HG02798 (cell line): ENCODE measurements at regions not wholly inside any gene's neighbourhood (a gene's known extent, or its start where the extent isn't known, plus 50 kb on each side); places are given as distances from the start of the nearest gene placed in this dataset.

Experiments used
- ATAC-seq: cut with Tn5 transposase; IDR thresholded peaks from one replicate; pipeline ENCODE4 v1.9.1; 2021; ENCODE audit warnings: mild to moderate bottlenecking; ENCODE audit not compliant: unreplicated experiment, poor library complexity

DNA sequence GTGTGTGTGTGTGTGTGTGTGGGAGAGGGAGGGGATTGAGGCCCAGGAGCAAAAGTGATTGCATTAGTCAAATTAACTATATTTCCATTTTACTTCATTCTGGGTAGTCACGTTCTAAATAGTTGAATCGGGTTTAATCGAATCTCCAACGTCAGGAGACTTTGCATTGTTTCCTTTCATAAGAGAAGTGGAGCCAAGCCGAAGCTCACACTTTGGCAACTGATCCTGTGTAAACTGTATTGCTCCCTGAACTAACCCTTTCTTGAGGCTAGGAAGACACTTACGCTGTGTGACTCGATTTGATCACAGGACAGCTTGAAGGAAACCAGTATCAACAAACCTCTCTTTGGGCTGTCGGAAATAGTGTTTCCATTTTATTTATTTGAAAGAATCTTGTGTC, 363.4 kb upstream of the ATP2B1 start:
- ATAC-seq: no peak

- ATAC-seq: no peak
Observed at GRCh38 chr12:90069711-90070110, 361.1 kb upstream of the ATP2B1 start.

DNA sequence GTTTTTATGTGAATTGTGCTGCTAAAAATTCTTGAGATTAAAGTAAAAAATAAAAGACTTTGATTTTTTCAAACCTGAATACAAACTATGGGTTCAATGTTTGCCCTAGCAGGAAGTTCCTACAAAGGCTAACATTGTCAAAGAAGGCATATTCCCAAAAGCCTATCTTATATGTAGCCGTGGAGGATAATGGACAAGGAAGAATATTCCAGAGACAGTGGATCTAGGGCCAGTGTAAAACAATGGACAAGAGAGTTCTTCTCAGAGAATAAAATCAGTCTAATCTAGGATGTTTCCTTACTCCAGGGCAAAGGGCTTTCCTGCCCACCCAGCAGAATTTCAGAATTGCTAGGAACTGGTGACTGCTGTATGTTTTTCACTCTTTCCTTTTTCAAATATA, 359.2 kb upstream of the ATP2B1 start:
- no peak for ATAC-seq

- no peak for ATAC-seq
Observed at GRCh38 chr12:90064852-90065801, 356.5 kb upstream of the ATP2B1 start.

- ATAC-seq: no peak
Observed at GRCh38 chr12:90062799-90063198, 354.2 kb upstream of the ATP2B1 start.

DNA sequence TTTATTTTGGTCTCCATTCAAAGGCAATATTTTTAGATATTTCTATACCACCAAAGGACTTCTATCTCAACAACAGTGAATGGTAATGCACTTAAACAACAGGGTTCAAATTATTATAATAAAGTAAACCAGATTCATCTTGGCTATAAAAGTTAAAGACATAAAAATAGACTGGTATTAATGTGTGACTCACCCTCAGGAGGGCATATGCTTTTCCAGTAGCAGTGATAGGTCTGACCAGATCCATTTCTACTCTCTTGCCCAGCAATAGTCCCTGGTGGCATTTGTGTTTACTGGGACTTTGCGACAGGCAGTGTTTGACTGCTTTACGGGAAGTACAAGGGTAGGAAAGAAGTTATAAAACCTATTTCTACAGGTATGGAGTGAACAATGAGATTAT, 353.2 kb upstream of the ATP2B1 start:
- no peak for ATAC-seq

GRCh38 chr12:90060031-90060430, 351.4 kb upstream of the ATP2B1 start:
- ATAC-seq: no peak

GRCh38 chr12:90058704-90059103, 350.1 kb upstream of the ATP2B1 start:
- ATAC-seq: no peak

- no peak for ATAC-seq
Observed at GRCh38 chr12:90055071-90055470, 346.4 kb upstream of the ATP2B1 start.

GRCh38 chr12:90048918-90049317, 340.3 kb upstream of the ATP2B1 start:
- ATAC-seq: no peak

- ATAC-seq: no peak
Observed at GRCh38 chr12:90045559-90045958, 336.9 kb upstream of the ATP2B1 start.

- ATAC-seq: no peak
Observed at GRCh38 chr12:90044069-90044468, 335.4 kb upstream of the ATP2B1 start.

GRCh38 chr12:90042920-90043641, 334.4 kb upstream of the ATP2B1 start:
- no peak for ATAC-seq

DNA sequence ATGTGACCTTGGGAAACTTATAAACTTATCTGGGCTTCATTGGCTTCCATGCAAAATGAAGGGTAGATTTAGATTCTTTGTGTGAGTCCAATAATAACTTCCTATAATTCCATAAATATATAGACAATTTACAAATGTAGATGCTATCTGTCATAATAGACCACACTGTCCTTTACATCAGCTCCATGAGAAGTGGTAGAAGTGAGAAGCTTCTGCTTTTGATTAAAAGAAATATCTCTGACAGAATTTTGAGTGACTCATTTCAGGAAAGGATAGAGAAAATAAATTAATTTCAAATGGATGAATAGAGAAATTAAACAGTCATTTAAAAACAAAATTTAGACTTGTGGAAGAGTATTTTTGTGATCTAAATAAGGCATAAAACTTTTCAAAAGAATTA, 329.7 kb upstream of the ATP2B1 start:
- no peak for ATAC-seq

DNA sequence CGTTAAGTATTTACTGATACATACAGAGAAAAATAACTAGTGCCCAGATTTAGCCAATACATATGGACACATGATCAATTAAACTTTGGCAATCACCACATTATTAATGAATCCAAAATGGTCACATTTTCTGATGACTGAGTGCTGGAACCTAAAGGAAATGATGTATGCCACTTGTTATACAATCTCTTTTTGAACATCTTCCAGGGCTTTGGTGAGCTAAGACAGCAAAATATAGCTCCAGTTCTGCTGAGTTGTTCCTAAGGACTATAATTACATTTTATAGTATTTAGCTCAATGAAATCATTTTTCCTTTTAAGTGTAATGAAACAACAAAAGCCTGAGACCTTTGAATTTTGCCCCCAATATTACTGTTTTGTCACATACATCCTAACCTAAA, 329.1 kb upstream of the ATP2B1 start:
- ATAC-seq: no peak

DNA sequence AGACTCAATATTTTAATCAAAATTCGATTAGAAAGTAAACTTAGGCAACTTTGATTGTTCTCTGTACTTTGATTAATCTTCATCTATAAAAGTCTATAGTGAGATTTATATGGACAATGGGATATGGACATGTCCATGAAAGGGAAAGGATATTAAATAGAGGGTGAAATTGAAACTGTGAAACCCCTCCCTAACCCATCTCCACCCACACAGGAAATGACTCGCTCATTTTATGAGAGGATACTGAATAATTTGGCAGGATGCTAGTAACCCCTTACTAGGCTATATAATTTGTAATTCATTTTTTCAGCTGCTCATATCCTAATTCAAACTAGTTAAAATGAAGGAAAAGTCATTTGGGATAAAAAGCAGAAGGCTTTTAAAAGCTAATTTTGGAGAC, 328.0 kb upstream of the ATP2B1 start:
- ATAC-seq: no peak

- no peak for ATAC-seq
Observed at GRCh38 chr12:90030726-90031125, 322.1 kb upstream of the ATP2B1 start.

GRCh38 chr12:90029317-90029716, 320.7 kb upstream of the ATP2B1 start:
- ATAC-seq: no peak

- ATAC-seq: no peak
Observed at GRCh38 chr12:90028635-90029051, 320.0 kb upstream of the ATP2B1 start.

DNA sequence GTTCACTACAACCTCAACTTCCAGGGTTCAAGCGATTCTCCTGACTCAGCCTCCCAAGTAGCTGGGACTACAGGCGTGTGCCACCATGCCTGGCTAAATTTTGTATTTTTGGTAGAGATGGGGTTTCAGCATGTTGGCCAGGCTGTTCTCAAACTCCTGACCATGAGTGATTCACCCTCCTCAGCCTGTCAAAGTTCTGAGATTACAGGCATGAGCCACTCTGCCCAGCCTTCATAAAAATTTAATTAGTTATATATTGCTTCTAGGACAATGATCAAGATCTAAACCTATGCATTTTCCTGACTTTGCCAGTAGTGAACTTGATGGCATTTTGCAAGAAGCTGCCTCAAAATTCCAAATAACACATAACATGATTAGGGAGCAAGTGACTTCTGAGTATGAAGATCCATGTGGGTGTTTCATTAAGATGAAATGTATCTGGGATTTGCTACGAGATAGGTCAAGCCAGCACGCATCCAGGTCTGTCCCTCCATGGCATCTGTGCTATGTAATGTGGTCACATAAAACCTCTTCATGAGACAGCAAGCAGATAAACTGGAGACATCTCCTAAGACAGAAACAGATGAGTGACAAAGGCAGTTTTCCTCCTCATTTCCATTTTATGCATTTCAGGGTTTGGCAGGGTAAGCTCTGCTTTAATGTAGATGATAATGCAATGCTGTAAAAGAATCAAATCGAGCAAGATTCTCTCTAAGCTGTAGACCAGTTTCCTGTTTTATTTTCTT, 319.4 kb upstream of the ATP2B1 start:
- no peak for ATAC-seq

DNA sequence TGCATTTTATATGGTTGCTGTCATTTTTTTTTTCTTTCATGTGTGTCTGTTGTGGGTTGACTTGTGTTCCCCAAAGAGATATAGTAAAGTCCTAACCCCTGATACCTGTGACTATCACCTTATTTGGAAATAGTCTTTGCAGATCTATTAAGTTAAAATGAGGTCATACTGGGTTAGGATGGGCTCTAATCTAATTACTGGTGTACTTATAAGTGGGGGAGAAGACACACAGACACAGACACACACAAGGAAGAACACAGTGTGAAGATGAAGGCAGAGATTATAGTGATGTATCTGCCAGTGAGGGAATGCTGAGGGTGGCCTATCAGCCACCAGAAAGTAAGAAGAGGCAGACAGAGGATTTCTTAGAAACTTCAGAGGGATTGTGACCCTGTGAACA, 318.4 kb upstream of the ATP2B1 start:
- ATAC-seq: no peak
